ENCODE measurements at regions not wholly inside any gene's neighbourhood (a gene's known extent, or its start where the extent isn't known, plus 50 kb on each side); places are given as distances from the start of the nearest gene placed in this dataset.

GRCh38 chr6:166004876-166005275 lies 162.8 kb downstream of the TBXT start:
- TF ChIP-seq REST (IDR thresholded peaks at IDR 0.05; ENCODE audit: unreplicated experiment) (no peak), CTCF (conservative IDR thresholded peaks at IDR 0.05; ENCODE audit: low read depth in 2 of 2) (no peak), POLR2AphosphoS5 (IDR thresholded peaks at IDR 0.05; ENCODE audit: low read depth) (no peak)

All from GM23338 (cell line).